Mesenchymal stem cell (in vitro differentiated cells and primary cell): ENCODE measurements at regions not wholly inside any gene's neighbourhood (a gene's known extent, or its start where the extent isn't known, plus 50 kb on each side); places are given as distances from the start of the nearest gene placed in this dataset.

ENCODE experiments used
- DNase-seq: peaks from one replicate; pipeline ENCODE4 v3.0.0-alpha.2; 2013
- H2AFZ ChIP-seq: one replicate; pipeline ENCODE4 v1.6.1; 2013; ENCODE audit warnings: low read depth, mild to moderate bottlenecking, control low read depth, inconsistent platforms, low read length, moderate library complexity
- H2AK5ac ChIP-seq: 2 replicates; pipeline ENCODE4 v1.6.1; 2013; ENCODE audit warnings: low read length, moderate library complexity, mild to moderate bottlenecking, inconsistent platforms; ENCODE audit not compliant: severe bottlenecking
- H2BK120ac ChIP-seq: one replicate; pipeline ENCODE4 v1.6.1; 2013; ENCODE audit warnings: low read depth, mild to moderate bottlenecking, inconsistent platforms, low read length, moderate library complexity
- H2BK12ac ChIP-seq, 2 experiments: one replicate each; pipeline ENCODE4 v1.6.1; 2013; ENCODE audit warnings: inconsistent platforms in 2 of 2, low read length in 2 of 2, mild to moderate bottlenecking in 2 of 2, moderate library complexity in 2 of 2, control low read depth in 1 of 2
- H2BK15ac ChIP-seq: one replicate; pipeline ENCODE4 v1.6.1; 2013; ENCODE audit warnings: mild to moderate bottlenecking, low read depth, inconsistent platforms; ENCODE audit not compliant: poor library complexity, severe bottlenecking
- H2BK5ac ChIP-seq: 2 replicates; pipeline ENCODE4 v1.6.1; 2013; ENCODE audit warnings: low read depth, mild to moderate bottlenecking, low read length, control low read depth, inconsistent platforms; ENCODE audit not compliant: poor library complexity, severe bottlenecking
- H3K14ac ChIP-seq, 2 experiments: one replicate each; pipeline ENCODE4 v1.6.1; 2013; ENCODE audit warnings: inconsistent platforms in 2 of 2, low read length in 2 of 2, control low read depth in 1 of 2, mild to moderate bottlenecking in 1 of 2, moderate library complexity in 1 of 2
- H3K18ac ChIP-seq, 2 experiments: one replicate each; pipeline ENCODE4 v1.6.1; 2013; ENCODE audit warnings: inconsistent platforms in 2 of 2, low read length in 2 of 2, control low read depth in 1 of 2, low read depth in 1 of 2, mild to moderate bottlenecking in 1 of 2
- H3K23ac ChIP-seq, 2 experiments: one replicate each; pipeline ENCODE4 v1.6.1; 2013; ENCODE audit warnings: inconsistent platforms in 2 of 2, low read length in 2 of 2, mild to moderate bottlenecking in 2 of 2, moderate library complexity in 2 of 2, control low read depth in 1 of 2
- H3K27ac ChIP-seq: 2 replicates; pipeline ENCODE4 v1.5.1; 2013; ENCODE audit warnings: mild to moderate bottlenecking, moderate library complexity, low read length, control low read depth, inconsistent platforms; ENCODE audit not compliant: poor library complexity, severe bottlenecking
- H3K27me3 ChIP-seq, 2 experiments: 2 replicates each; pipeline versions ENCODE4 v1.6.1 to v1.7.0; 2013; ENCODE audit warnings: low read length in 2 of 2, mild to moderate bottlenecking in 2 of 2, moderate library complexity in 2 of 2, control low read depth in 1 of 2, inconsistent platforms in 1 of 2; ENCODE audit not compliant: control insufficient read depth in 1 of 2, insufficient read depth in 1 of 2
- H3K36me3 ChIP-seq, 2 experiments: 2 replicates each; pipeline versions ENCODE4 v1.6.1 to v1.7.0; 2013; ENCODE audit warnings: low read length in 2 of 2, control low read depth in 1 of 2, inconsistent platforms in 1 of 2, low read depth in 1 of 2, mild to moderate bottlenecking in 1 of 2; ENCODE audit not compliant: insufficient read depth in 2 of 2, control insufficient read depth in 1 of 2
- H3K4ac ChIP-seq, 2 experiments: one replicate each; pipeline ENCODE4 v1.6.1; 2013; ENCODE audit warnings: inconsistent platforms in 2 of 2, low read length in 2 of 2, mild to moderate bottlenecking in 2 of 2, moderate library complexity in 2 of 2, control low read depth in 1 of 2, low read depth in 1 of 2
- H3K4me1 ChIP-seq: 2 replicates; pipeline ENCODE4 v1.6.1; 2013; ENCODE audit warnings: low read depth, low read length, control low read depth; ENCODE audit not compliant: control insufficient read depth, insufficient read depth
- H3K4me2 ChIP-seq: 2 replicates; pipeline ENCODE4 v1.6.1; 2013; ENCODE audit warnings: low read length, mild to moderate bottlenecking, inconsistent platforms; ENCODE audit not compliant: poor library complexity, severe bottlenecking
- H3K4me3 ChIP-seq, 2 experiments: 2 replicates each; pipeline versions ENCODE4 v1.5.1 to v1.7.0; 2013; ENCODE audit warnings: low read length in 2 of 2, mild to moderate bottlenecking in 2 of 2, control low read depth in 1 of 2, low read depth in 1 of 2; ENCODE audit not compliant: insufficient read depth in 1 of 2
- H3K79me1 ChIP-seq: replicated peaks from 2 replicates; pipeline ENCODE4 v1.6.1; 2013; ENCODE audit warnings: mild to moderate bottlenecking, control low read depth, low read length, inconsistent platforms; ENCODE audit not compliant: poor library complexity, severe bottlenecking
- H3K9ac ChIP-seq: 2 replicates; pipeline ENCODE4 v1.7.0; 2013; ENCODE audit warnings: mild to moderate bottlenecking, low read length, moderate library complexity
- H3K9me3 ChIP-seq: 2 replicates; pipeline ENCODE4 v1.7.0; 2013; ENCODE audit warnings: mild to moderate bottlenecking, low read length; ENCODE audit not compliant: control insufficient read depth
- H4K8ac ChIP-seq: one replicate; pipeline ENCODE4 v1.6.1; 2013; ENCODE audit warnings: inconsistent platforms, mild to moderate bottlenecking, low read length, moderate library complexity
- H4K91ac ChIP-seq: one replicate; pipeline ENCODE4 v1.6.1; 2013; ENCODE audit warnings: mild to moderate bottlenecking, low read length, inconsistent platforms
- WGBS: methylation state at CpG from one replicate; pipeline ENCODE4 v1.1.7; 2013; ENCODE audit warnings: mixed read lengths; 5-methylcytosine and 5-hydroxymethylcytosine counted together

DNA sequence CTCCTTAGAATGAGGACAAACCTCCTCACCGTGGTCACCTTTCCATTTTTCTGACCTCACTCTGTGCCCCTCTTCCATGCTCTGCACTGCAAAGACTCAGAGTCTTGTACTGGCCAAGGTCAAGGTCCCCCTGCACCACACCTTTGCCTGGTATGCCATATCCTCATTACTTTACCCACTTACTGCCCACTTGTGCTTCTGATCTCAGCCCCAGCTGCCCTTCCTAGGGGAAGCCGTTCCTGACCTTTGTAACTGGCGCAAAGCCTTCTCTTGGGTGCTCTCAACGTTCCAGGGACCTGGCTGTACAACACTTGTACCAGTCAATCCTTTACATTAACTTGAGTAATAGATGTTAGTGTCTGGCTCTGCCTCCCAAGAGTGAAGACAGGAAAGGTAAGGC is 256.0 kb downstream of the SV2B start:
- WGBS: 60% methylated on average over 3 of the region's 4 CpGs
- H3K9me3 ChIP-seq: no peaks in the 10 kb centered on the region

GRCh38 chr15:91357011-91357410 is 257.0 kb downstream of the SV2B start:
- H3K4me3 ChIP-seq: no peak overlapping the region
- H3K9me3 ChIP-seq: no peaks in the 10 kb centered on the region

More for the DNA sequence above, 256.0 kb downstream of the SV2B start:
- Histone ChIP-seq H2AFZ (no peak overlapping the region), H2BK12ac (no peak overlapping the region), H3K18ac (no peak overlapping the region), H3K14ac (no peak overlapping the region), H3K9ac (no peak overlapping the region), H3K4me2 (no peak overlapping the region), H3K4me3 (no peak overlapping the region), H2BK5ac (no peak overlapping the region), H2BK120ac (no peak overlapping the region), H2BK15ac (no peak overlapping the region), H2AK5ac (no peak overlapping the region), H3K4me1 (no peaks in the 10 kb centered on the region), H4K91ac (no peak overlapping the region), H3K4ac (no peak overlapping the region), H4K8ac (no peak overlapping the region), H3K27me3 (peaks cover 0 to 8% of the 10 kb centered on the region in 2 experiments), H3K36me3 (no peaks in the 10 kb centered on the region), H3K23ac (no peak overlapping the region), H3K27ac (no peak overlapping the region), H3K79me1 (no peaks in the 10 kb centered on the region)
- no peak for DNase-seq

GRCh38 chr15:91357486-91357885 is 257.4 kb downstream of the SV2B start:
- DNase-seq: no peak
- H3K36me3 ChIP-seq: no peaks in the 10 kb centered on the region
- H3K4me2 ChIP-seq: no peak overlapping the region
- H2AK5ac ChIP-seq: no peak overlapping the region
- H3K4me1 ChIP-seq: no peaks in the 10 kb centered on the region
- no peak overlapping the region for H3K9ac ChIP-seq
- no peak overlapping the region for H2BK15ac ChIP-seq
- H3K23ac ChIP-seq: no peak overlapping the region
- no peak overlapping the region for H2BK120ac ChIP-seq
- H3K9me3 ChIP-seq: no peaks in the 10 kb centered on the region
- no peak overlapping the region for H3K18ac ChIP-seq
- no peak overlapping the region for H3K4me3 ChIP-seq
- H2BK12ac ChIP-seq: no peak overlapping the region
- no peaks in the 10 kb centered on the region for H3K79me1 ChIP-seq
- H2AFZ ChIP-seq: no peak overlapping the region
- WGBS: 82% methylated on average over 10 of the region's 10 CpGs
- H3K27me3 ChIP-seq: peaks cover 0 to 8% of the 10 kb centered on the region in 2 experiments
- H4K91ac ChIP-seq: no peak overlapping the region
- H3K27ac ChIP-seq: no peak overlapping the region
- no peak overlapping the region for H2BK5ac ChIP-seq
- H3K14ac ChIP-seq: no peak overlapping the region
- no peak overlapping the region for H3K4ac ChIP-seq
- H4K8ac ChIP-seq: no peak overlapping the region

More at GRCh38 chr15:91357011-91357410, 257.0 kb downstream of the SV2B start:
- no peak overlapping the region for H2AFZ ChIP-seq
- no peak overlapping the region for H3K4me2 ChIP-seq
- H3K4me1 ChIP-seq: no peaks in the 10 kb centered on the region
- no peak overlapping the region for H2BK12ac ChIP-seq
- 64% methylated on average over 3 of the region's 3 CpGs for WGBS
- H4K8ac ChIP-seq: no peak overlapping the region
- H3K27me3 ChIP-seq: peaks cover 0 to 8% of the 10 kb centered on the region in 2 experiments
- H3K9ac ChIP-seq: no peak overlapping the region
- no peaks in the 10 kb centered on the region for H3K79me1 ChIP-seq
- H3K23ac ChIP-seq: no peak overlapping the region
- no peak overlapping the region for H3K18ac ChIP-seq
- DNase-seq: no peak
- no peak overlapping the region for H2BK120ac ChIP-seq
- no peak overlapping the region for H3K27ac ChIP-seq
- H3K14ac ChIP-seq: no peak overlapping the region
- no peak overlapping the region for H2BK5ac ChIP-seq
- no peak overlapping the region for H2BK15ac ChIP-seq
- H3K36me3 ChIP-seq: no peaks in the 10 kb centered on the region
- H2AK5ac ChIP-seq: no peak overlapping the region
- no peak overlapping the region for H4K91ac ChIP-seq
- no peak overlapping the region for H3K4ac ChIP-seq

DNA sequence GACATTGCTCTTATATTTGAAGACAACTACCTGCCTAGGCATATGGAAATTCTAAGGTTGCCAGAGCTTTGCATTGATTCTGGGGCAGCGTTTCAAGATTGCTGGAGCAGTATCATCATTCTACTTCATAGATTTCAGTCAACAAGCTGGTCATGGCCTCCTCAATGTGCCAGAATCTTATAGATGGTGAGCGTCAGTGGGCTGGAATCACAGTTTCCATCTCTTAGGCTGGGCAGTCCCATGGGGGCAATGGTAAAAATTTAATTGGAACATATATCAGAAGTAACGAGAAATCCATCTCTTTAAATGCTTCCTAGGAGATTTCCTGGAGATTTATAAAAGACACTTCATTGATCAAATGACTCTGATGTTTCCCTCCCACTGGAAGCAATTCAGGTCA is 258.3 kb downstream of the SV2B start:
- H2BK15ac ChIP-seq: no peak overlapping the region
- H2AK5ac ChIP-seq: no peak overlapping the region
- no peak overlapping the region for H2BK12ac ChIP-seq
- H3K14ac ChIP-seq: no peak overlapping the region
- no peak overlapping the region for H3K27ac ChIP-seq
- H2BK120ac ChIP-seq: no peak overlapping the region
- no peak overlapping the region for H3K4me3 ChIP-seq
- no peak overlapping the region for H3K4me2 ChIP-seq
- H3K23ac ChIP-seq: no peak overlapping the region
- H3K9me3 ChIP-seq: no peaks in the 10 kb centered on the region
- no peak overlapping the region for H3K18ac ChIP-seq
- no peak for DNase-seq
- WGBS: 81% methylated on average over 3 of the region's 3 CpGs
- no peak overlapping the region for H2AFZ ChIP-seq
- H3K79me1 ChIP-seq: no peaks in the 10 kb centered on the region
- H3K36me3 ChIP-seq: no peaks in the 10 kb centered on the region
- H2BK5ac ChIP-seq: no peak overlapping the region
- no peaks in the 10 kb centered on the region for H3K4me1 ChIP-seq
- H3K27me3 ChIP-seq: peaks cover 0 to 8% of the 10 kb centered on the region in 2 experiments
- H3K4ac ChIP-seq: no peak overlapping the region
- no peak overlapping the region for H4K91ac ChIP-seq
- no peak overlapping the region for H4K8ac ChIP-seq
- no peak overlapping the region for H3K9ac ChIP-seq
